ENCODE measurements at regions not wholly inside any gene's neighbourhood (a gene's known extent, or its start where the extent isn't known, plus 50 kb on each side); places are given as distances from the start of the nearest gene placed in this dataset.
"Not testable (repeated sequence)": the region's sequence is repeated elsewhere in the genome, so short reads cannot be mapped to it uniquely, and the experiment has no call there.

DNA sequence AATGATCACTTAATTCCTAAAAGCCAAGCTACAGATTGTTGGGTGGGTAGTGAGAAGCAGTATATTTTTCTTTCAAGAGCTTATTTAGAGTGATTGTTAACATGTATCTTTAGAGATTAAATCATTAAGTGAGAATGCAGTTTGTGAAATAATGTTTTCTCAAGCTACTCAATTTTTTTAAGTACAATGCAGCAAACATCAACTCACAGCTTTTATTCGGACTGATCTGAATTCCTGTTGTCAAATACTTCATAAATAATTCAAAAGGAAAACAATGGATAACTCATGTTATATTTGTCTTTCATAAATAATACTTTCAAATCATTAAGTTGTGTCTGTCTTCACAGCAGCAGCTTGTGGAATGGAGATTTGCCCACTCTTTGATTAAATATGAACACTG lies 271.1 kb upstream of the DEPDC1 start:
- no peak for FAIRE-seq
- intact Hi-C loops (cut with DNase I) = no loop called here
- Histone ChIP-seq H3K9me3 (ENCODE audit: control insufficient read depth in 2 of 3, insufficient read depth in 1 of 3, low read length in 3 of 3) (peaks cover 0 to 11% (median 4%) of the 10 kb centered on the region in 3 donors), H3K27ac (ENCODE audit: low read depth in 2 of 2, low read length in 2 of 2) (no peak overlapping the region), H3K36me3 (ENCODE audit: control insufficient read depth in 2 of 3, insufficient read depth in 3 of 3, low read length in 3 of 3) (no peaks in the 10 kb centered on the region), H3K9ac (ENCODE audit: low read length in 3 of 3) (no peak overlapping the region), H3K4me1 (ENCODE audit: control insufficient read depth in 2 of 3, insufficient read depth in 2 of 3, low read depth in 1 of 3, low read length in 3 of 3) (no peaks in the 10 kb centered on the region), H3K4me3 (ENCODE audit: low read length in 3 of 3) (no peak overlapping the region), H3K27me3 (ENCODE audit: control insufficient read depth, insufficient read depth, low read length) (no peaks in the 10 kb centered on the region)
- DNase-seq = peak in 1 of 5 donors; percentile 3
- TF ChIP-seq, protein P1, sequence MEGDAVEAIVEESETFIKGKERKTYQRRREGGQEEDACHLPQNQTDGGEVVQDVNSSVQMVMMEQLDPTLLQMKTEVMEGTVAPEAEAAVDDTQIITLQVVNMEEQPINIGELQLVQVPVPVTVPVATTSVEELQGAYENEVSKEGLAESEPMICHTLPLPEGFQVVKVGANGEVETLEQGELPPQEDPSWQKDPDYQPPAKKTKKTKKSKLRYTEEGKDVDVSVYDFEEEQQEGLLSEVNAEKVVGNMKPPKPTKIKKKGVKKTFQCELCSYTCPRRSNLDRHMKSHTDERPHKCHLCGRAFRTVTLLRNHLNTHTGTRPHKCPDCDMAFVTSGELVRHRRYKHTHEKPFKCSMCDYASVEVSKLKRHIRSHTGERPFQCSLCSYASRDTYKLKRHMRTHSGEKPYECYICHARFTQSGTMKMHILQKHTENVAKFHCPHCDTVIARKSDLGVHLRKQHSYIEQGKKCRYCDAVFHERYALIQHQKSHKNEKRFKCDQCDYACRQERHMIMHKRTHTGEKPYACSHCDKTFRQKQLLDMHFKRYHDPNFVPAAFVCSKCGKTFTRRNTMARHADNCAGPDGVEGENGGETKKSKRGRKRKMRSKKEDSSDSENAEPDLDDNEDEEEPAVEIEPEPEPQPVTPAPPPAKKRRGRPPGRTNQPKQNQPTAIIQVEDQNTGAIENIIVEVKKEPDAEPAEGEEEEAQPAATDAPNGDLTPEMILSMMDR (IDR thresholded peaks at IDR 0.05; ENCODE audit: borderline replicate concordance, extremely low read depth, insufficient read depth) = no peak

DNA sequence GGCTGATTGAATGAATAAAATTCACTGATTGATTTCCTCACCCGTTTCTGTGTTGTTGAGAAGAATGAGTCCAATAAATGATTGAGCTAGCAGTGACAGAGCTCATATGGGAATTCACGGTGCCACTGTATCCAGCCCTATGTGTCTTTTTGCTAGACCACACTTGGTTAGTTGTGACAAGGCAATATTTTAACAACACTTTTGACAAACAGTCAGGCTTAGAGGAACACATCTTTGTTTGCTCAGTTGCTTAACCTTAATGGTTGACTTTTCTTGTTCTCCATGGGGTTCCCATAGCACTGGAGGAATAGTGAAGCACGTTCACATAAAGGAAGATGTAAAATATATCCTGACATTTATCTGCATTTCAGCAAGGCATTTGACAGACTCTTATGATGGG lies 273.9 kb upstream of the DEPDC1 start:
- Histone ChIP-seq H3K36me3 (ENCODE audit: control insufficient read depth in 2 of 3, insufficient read depth in 3 of 3, low read length in 3 of 3) (no peaks in the 10 kb centered on the region), H3K4me1 (ENCODE audit: control insufficient read depth in 2 of 3, insufficient read depth in 2 of 3, low read depth in 1 of 3, low read length in 3 of 3) (no peaks in the 10 kb centered on the region), H3K9me3 (ENCODE audit: control insufficient read depth in 2 of 3, insufficient read depth in 1 of 3, low read length in 3 of 3) (peaks cover 0 to 6% (median 4%) of the 10 kb centered on the region in 3 donors), H3K27me3 (ENCODE audit: control insufficient read depth, insufficient read depth, low read length) (no peaks in the 10 kb centered on the region), H3K4me3 (ENCODE audit: low read length in 3 of 3) (no peak overlapping the region), H3K27ac (ENCODE audit: low read depth in 2 of 2, low read length in 2 of 2) (no peak overlapping the region), H3K9ac (ENCODE audit: low read length in 3 of 3) (no peak overlapping the region)
- FAIRE-seq (no peak), DNase-seq (no peak)
- TF ChIP-seq, protein P1 (IDR thresholded peaks at IDR 0.05; ENCODE audit: borderline replicate concordance, extremely low read depth, insufficient read depth) = no peak
- intact Hi-C loops (cut with DNase I) = no loop called here

DNA sequence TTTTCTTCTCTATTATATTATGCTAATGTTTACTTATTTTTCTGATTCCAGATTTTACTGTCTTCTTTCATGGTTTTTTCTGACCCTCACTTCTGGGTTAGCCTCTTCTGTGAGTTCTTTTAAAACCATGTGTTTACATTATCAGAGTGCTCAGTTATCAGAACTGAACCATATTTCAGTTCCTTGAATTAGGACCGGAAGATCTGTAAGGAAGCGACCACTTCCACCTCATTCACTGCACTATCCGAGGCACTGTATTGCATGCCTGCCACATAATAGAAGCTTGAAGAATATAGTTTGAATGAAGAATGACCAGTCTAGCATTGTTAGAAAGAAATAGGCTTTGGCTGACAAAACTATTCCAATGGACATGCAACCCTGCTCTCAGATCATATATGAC lies 281.0 kb upstream of the DEPDC1 start:
- no peak overlapping the region for H3K27ac ChIP-seq (ENCODE audit: low read depth in 2 of 2, low read length in 2 of 2)
- TF ChIP-seq, protein P1 (IDR thresholded peaks at IDR 0.05; ENCODE audit: borderline replicate concordance, extremely low read depth, insufficient read depth) = no peak
- no peak for FAIRE-seq
- no peak overlapping the region for H3K4me3 ChIP-seq (ENCODE audit: low read length in 3 of 3)
- DNase-seq = no peak
- H3K9ac ChIP-seq (ENCODE audit: low read length in 3 of 3) = no peak overlapping the region
- intact Hi-C loops (cut with DNase I) = no loop called here
- H3K27me3 ChIP-seq (ENCODE audit: control insufficient read depth, insufficient read depth, low read length) = no peaks in the 10 kb centered on the region
- no peaks in the 10 kb centered on the region for H3K4me1 ChIP-seq (ENCODE audit: control insufficient read depth in 2 of 3, insufficient read depth in 2 of 3, low read depth in 1 of 3, low read length in 3 of 3)
- H3K9me3 ChIP-seq (ENCODE audit: control insufficient read depth in 2 of 3, insufficient read depth in 1 of 3, low read length in 3 of 3) = peaks cover 0 to 4% (median 3%) of the 10 kb centered on the region in 3 donors
- no peaks in the 10 kb centered on the region for H3K36me3 ChIP-seq (ENCODE audit: control insufficient read depth in 2 of 3, insufficient read depth in 3 of 3, low read length in 3 of 3)

DNA sequence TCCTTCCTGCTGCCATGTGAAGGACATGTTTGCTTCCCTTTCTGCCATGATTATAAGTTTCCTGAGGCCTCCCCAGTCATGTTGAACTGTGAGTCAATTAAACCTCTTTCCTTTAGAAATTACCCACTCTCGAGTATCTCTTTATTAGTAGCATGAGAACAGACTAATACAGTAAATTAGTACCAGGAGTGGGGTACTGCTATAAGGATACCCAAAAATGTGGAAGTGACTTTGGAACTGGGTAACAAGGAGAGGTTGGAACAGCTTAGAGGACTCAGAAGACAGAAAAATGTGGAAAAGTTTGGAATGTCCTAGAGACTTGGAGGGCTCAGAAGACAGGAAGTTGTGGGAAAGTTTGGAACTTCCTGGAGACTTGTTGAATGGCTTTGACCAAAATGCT lies 283.0 kb upstream of the DEPDC1 start:
- H3K9me3 ChIP-seq (ENCODE audit: control insufficient read depth in 2 of 3, insufficient read depth in 1 of 3, low read length in 3 of 3); H3K4me3 ChIP-seq (ENCODE audit: low read length in 3 of 3); H3K9ac ChIP-seq (ENCODE audit: low read length in 3 of 3); FAIRE-seq; H3K27ac ChIP-seq (ENCODE audit: low read depth in 2 of 2, low read length in 2 of 2); H3K4me1 ChIP-seq (ENCODE audit: control insufficient read depth in 2 of 3, insufficient read depth in 2 of 3, low read depth in 1 of 3, low read length in 3 of 3); H3K36me3 ChIP-seq (ENCODE audit: control insufficient read depth in 2 of 3, insufficient read depth in 3 of 3, low read length in 3 of 3); DNase-seq; intact Hi-C loops (cut with DNase I); H3K27me3 ChIP-seq (ENCODE audit: control insufficient read depth, insufficient read depth, low read length): not testable (repeated sequence)

Data from kidney (tissue), 13 donors.